Neural cell (in vitro differentiated cells): ENCODE measurements at regions not wholly inside any gene's neighbourhood (a gene's known extent, or its start where the extent isn't known, plus 50 kb on each side); places are given as distances from the start of the nearest gene placed in this dataset.

Experiments
- H2AFZ ChIP-seq: fragments of 200-600, 300-800 bp; sonication (generic), shearing (Covaris generic); 2 replicates; pipeline ENCODE4 v1.6.0; 2014; ENCODE audit warnings: low read depth, mild to moderate bottlenecking, antibody characterized with exemption, low read length, moderate library complexity
- H3F3A ChIP-seq: fragments of 200-600 bp; shearing (Covaris generic); 2 replicates; pipeline ENCODE4 v1.6.1; 2016; ENCODE audit warnings: mild to moderate bottlenecking, moderate library complexity, mixed read lengths, antibody characterized with exemption, low read length; ENCODE audit not compliant: insufficient read depth, poor library complexity, severe bottlenecking
- H3K27ac ChIP-seq: fragments of 200-600, 300-800 bp; sonication (generic), shearing (Covaris generic); 2 replicates; pipeline ENCODE4 v1.5.1; 2014; ENCODE audit warnings: mild to moderate bottlenecking, low read length, moderate library complexity
- H3K27me3 ChIP-seq: fragments of 300-800, 200-600 bp; sonication (generic), shearing (Covaris generic); 2 replicates; pipeline ENCODE4 v1.6.0; 2014; ENCODE audit warnings: mild to moderate bottlenecking, low read depth, low read length, moderate library complexity; ENCODE audit not compliant: insufficient read depth
- H3K36me3 ChIP-seq: fragments of 300-800, 200-600 bp; sonication (generic), shearing (Covaris generic); 2 replicates; pipeline ENCODE4 v1.5.1; 2014; ENCODE audit warnings: mild to moderate bottlenecking, antibody characterized with exemption, low read length, moderate library complexity; ENCODE audit not compliant: insufficient read depth
- H3K4me2 ChIP-seq: fragments of 300-800, 200-600 bp; sonication (generic), shearing (Covaris generic); 2 replicates; pipeline ENCODE4 v1.6.0; 2014; ENCODE audit warnings: mild to moderate bottlenecking, low read length
- H3K4me3 ChIP-seq: fragments of 300-800, 200-600 bp; sonication (generic), shearing (Covaris generic); 2 replicates; pipeline ENCODE4 v1.5.1; 2014; ENCODE audit warnings: mild to moderate bottlenecking, low read length, moderate library complexity
- H3K79me2 ChIP-seq: fragments of 200-600 bp; shearing (Covaris generic); replicated peaks from 2 replicates; pipeline ENCODE4 v1.6.0; 2014; ENCODE audit warnings: mild to moderate bottlenecking, low read length, moderate library complexity; ENCODE audit not compliant: insufficient read depth
- H3K9ac ChIP-seq: fragments of 300-800, 200-600 bp; sonication (generic), shearing (Covaris generic); 2 replicates; pipeline ENCODE4 v1.6.1; 2016; ENCODE audit warnings: mild to moderate bottlenecking, low read length, mixed read lengths
- H3K9me2 ChIP-seq: fragments of 200-600 bp; shearing (Covaris generic); 2 replicates; pipeline ENCODE4 v1.6.1; 2016; ENCODE audit warnings: mild to moderate bottlenecking, low read length, mixed read lengths; ENCODE audit not compliant: insufficient read depth
- H3K9me3 ChIP-seq: fragments of 200-600, 300-800 bp; sonication (generic), shearing (Covaris generic); 2 replicates; pipeline ENCODE4 v1.6.1; 2016; ENCODE audit warnings: mild to moderate bottlenecking, mixed run types, low read length, moderate library complexity, mixed read lengths
- H4K20me1 ChIP-seq: fragments of 200-600 bp; shearing (Covaris generic); 2 replicates; pipeline ENCODE4 v1.6.1; 2016; ENCODE audit warnings: mild to moderate bottlenecking, mixed run types; ENCODE audit not compliant: insufficient read depth
- EP300 ChIP-seq: fragments of 450-650 bp; conservative IDR thresholded peaks from 2 replicates; pipeline ENCODE4 v1.6.1; 2014; ENCODE audit warnings: antibody characterized with exemption, mild to moderate bottlenecking, moderate library complexity; ENCODE audit not compliant: poor library complexity, severe bottlenecking
- EZH2 ChIP-seq: fragments of 200-600, 300-800 bp; shearing (Covaris generic), sonication (generic); IDR thresholded peaks from 2 replicates; pipeline ENCODE4 v1.6.1; 2014; ENCODE audit warnings: antibody characterized with exemption, low read length, borderline replicate concordance, mild to moderate bottlenecking; ENCODE audit not compliant: insufficient read depth, poor library complexity, severe bottlenecking
- MXI1 ChIP-seq: fragments of 450-650 bp; conservative IDR thresholded peaks from 2 replicates; pipeline ENCODE4 v1.6.1; 2014; ENCODE audit warnings: antibody characterized with exemption, mild to moderate bottlenecking; ENCODE audit not compliant: poor library complexity, severe bottlenecking
- POLR2AphosphoS5 ChIP-seq: IDR thresholded peaks from 2 replicates; pipeline ENCODE4 v1.6.1; 2012
- RAD21 ChIP-seq: fragments of 450-650 bp; conservative IDR thresholded peaks from 2 replicates; pipeline ENCODE4 v1.6.1; 2014; ENCODE audit warnings: antibody characterized with exemption, mild to moderate bottlenecking, moderate library complexity
- SMC3 ChIP-seq: fragments of 450-650 bp; conservative IDR thresholded peaks from 2 replicates; pipeline ENCODE4 v1.6.1; 2014; ENCODE audit warnings: antibody characterized with exemption, mild to moderate bottlenecking, moderate library complexity; ENCODE audit not compliant: poor library complexity
- TAF1 ChIP-seq: IDR thresholded peaks from 2 replicates; pipeline ENCODE4 v1.6.1; 2012; ENCODE audit warnings: low read depth
- TF ChIP-seq, protein P1 (sequence below): fragments of 450-650 bp; IDR thresholded peaks from 2 replicates; pipeline ENCODE4 v1.5.1; 2014; ENCODE audit warnings: antibody characterized with exemption, mild to moderate bottlenecking, moderate library complexity; ENCODE audit not compliant: poor library complexity, severe bottlenecking
- TF ChIP-seq, protein P2 (sequence below): IDR thresholded peaks from 2 replicates; pipeline ENCODE4 v1.6.1; 2012; ENCODE audit warnings: borderline replicate concordance

DNA sequence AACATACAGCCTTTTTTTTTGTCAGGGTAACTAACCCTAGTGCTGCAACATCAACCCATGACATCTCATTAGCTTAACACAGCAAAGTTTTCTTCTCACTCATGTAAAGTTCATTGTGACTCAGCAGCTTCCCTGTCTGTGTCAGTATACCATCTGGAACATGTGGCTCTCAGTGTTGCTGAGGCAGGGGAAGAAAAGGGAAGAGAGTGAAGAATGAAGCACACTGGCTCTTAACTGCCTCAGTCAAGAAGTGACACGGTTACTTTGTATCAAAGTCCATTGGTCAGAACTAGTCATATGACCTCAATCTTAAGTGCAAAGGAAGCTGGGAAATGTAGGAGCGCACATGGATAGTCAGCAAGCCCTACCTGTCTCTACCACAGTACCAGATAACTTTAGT, 185.0 kb upstream of the ELL2 start:
- H3K9me2 ChIP-seq = no peaks in the 10 kb centered on the region
- H3F3A ChIP-seq = no peaks in the 10 kb centered on the region
- no peak overlapping the region for H3K4me2 ChIP-seq
- H3K27ac ChIP-seq = no peak overlapping the region
- H3K79me2 ChIP-seq = no peaks in the 10 kb centered on the region
- no peak for TF ChIP-seq SMC3
- TF ChIP-seq TAF1 = no peak
- TF ChIP-seq, protein P1, sequence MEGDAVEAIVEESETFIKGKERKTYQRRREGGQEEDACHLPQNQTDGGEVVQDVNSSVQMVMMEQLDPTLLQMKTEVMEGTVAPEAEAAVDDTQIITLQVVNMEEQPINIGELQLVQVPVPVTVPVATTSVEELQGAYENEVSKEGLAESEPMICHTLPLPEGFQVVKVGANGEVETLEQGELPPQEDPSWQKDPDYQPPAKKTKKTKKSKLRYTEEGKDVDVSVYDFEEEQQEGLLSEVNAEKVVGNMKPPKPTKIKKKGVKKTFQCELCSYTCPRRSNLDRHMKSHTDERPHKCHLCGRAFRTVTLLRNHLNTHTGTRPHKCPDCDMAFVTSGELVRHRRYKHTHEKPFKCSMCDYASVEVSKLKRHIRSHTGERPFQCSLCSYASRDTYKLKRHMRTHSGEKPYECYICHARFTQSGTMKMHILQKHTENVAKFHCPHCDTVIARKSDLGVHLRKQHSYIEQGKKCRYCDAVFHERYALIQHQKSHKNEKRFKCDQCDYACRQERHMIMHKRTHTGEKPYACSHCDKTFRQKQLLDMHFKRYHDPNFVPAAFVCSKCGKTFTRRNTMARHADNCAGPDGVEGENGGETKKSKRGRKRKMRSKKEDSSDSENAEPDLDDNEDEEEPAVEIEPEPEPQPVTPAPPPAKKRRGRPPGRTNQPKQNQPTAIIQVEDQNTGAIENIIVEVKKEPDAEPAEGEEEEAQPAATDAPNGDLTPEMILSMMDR = no peak
- no peak for TF ChIP-seq EP300
- TF ChIP-seq, protein P2, sequence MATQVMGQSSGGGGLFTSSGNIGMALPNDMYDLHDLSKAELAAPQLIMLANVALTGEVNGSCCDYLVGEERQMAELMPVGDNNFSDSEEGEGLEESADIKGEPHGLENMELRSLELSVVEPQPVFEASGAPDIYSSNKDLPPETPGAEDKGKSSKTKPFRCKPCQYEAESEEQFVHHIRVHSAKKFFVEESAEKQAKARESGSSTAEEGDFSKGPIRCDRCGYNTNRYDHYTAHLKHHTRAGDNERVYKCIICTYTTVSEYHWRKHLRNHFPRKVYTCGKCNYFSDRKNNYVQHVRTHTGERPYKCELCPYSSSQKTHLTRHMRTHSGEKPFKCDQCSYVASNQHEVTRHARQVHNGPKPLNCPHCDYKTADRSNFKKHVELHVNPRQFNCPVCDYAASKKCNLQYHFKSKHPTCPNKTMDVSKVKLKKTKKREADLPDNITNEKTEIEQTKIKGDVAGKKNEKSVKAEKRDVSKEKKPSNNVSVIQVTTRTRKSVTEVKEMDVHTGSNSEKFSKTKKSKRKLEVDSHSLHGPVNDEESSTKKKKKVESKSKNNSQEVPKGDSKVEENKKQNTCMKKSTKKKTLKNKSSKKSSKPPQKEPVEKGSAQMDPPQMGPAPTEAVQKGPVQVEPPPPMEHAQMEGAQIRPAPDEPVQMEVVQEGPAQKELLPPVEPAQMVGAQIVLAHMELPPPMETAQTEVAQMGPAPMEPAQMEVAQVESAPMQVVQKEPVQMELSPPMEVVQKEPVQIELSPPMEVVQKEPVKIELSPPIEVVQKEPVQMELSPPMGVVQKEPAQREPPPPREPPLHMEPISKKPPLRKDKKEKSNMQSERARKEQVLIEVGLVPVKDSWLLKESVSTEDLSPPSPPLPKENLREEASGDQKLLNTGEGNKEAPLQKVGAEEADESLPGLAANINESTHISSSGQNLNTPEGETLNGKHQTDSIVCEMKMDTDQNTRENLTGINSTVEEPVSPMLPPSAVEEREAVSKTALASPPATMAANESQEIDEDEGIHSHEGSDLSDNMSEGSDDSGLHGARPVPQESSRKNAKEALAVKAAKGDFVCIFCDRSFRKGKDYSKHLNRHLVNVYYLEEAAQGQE = no peak
- TF ChIP-seq EZH2 = no peak
- TF ChIP-seq POLR2AphosphoS5 = no peak
- no peak for TF ChIP-seq RAD21
- no peak for TF ChIP-seq MXI1
- no peak overlapping the region for H2AFZ ChIP-seq
- H3K36me3 ChIP-seq = no peaks in the 10 kb centered on the region
- no peak overlapping the region for H3K9ac ChIP-seq
- no peaks in the 10 kb centered on the region for H3K9me3 ChIP-seq
- H3K27me3 ChIP-seq = no peaks in the 10 kb centered on the region
- H4K20me1 ChIP-seq = no peaks in the 10 kb centered on the region
- no peak overlapping the region for H3K4me3 ChIP-seq

DNA sequence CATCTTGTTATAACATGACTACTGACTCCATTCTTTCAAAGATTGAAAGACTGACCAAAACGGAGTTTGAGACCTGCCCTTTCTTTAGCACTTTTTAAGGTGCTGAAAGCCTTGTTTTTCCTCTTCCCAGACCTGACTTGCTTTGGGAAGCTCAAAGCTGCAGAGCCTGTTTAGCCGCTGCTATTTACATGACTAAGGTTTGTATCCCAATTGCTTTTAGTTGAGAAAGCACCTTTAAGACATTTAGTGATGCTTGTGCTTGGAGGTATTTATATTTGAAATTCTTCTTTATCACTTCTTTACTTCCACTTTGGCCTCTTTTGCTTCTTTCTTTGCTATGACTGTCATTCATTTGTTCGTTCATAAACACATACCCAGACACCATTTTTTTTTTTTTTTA, 182.6 kb upstream of the ELL2 start:
- H3K9ac ChIP-seq = no peak overlapping the region
- no peak overlapping the region for H3K27ac ChIP-seq
- no peaks in the 10 kb centered on the region for H3K9me2 ChIP-seq
- no peak overlapping the region for H3K4me3 ChIP-seq
- no peaks in the 10 kb centered on the region for H3K79me2 ChIP-seq
- no peaks in the 10 kb centered on the region for H3K36me3 ChIP-seq
- TF ChIP-seq EP300 = no peak
- H3K4me2 ChIP-seq = no peak overlapping the region
- no peaks in the 10 kb centered on the region for H3K9me3 ChIP-seq
- no peaks in the 10 kb centered on the region for H3F3A ChIP-seq
- H2AFZ ChIP-seq = no peak overlapping the region
- H4K20me1 ChIP-seq = no peaks in the 10 kb centered on the region
- no peaks in the 10 kb centered on the region for H3K27me3 ChIP-seq

DNA sequence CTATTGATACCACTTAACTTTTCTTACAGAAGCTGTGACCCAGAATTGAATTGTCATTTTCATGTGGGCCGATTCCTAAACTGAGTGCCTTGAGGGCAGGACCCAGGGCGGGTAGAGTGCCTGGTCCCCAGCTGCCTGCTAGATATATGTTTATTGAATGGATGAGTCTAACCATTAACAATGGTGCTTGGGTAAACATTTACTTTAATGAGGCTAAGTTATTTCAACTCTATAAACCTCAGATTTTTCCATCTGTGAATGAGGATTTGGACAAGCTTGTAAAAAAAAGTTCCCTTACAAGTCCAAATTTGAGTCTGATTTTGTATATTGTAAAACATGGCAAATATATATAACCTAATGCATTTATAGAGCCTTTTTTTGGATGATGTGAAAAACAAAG, 181.8 kb upstream of the ELL2 start:
- Histone ChIP-seq H3K4me3 (no peak overlapping the region), H3F3A (no peaks in the 10 kb centered on the region), H4K20me1 (no peaks in the 10 kb centered on the region), H3K9ac (no peak overlapping the region), H3K4me2 (no peak overlapping the region), H3K36me3 (no peaks in the 10 kb centered on the region), H3K9me2 (no peaks in the 10 kb centered on the region), H3K79me2 (no peaks in the 10 kb centered on the region), H2AFZ (no peak overlapping the region), H3K27me3 (no peaks in the 10 kb centered on the region), H3K27ac (no peak overlapping the region), H3K9me3 (no peaks in the 10 kb centered on the region)
- TF ChIP-seq RAD21 (no peak), MXI1 (no peak), TAF1 (no peak), POLR2AphosphoS5 (no peak), EZH2 (no peak), EP300 (no peak), SMC3 (no peak)
- TF ChIP-seq, protein P2 = no peak
- TF ChIP-seq, protein P1 = no peak
